Fibroblast of villous mesenchyme (primary cell): ENCODE measurements at regions not wholly inside any gene's neighbourhood (a gene's known extent, or its start where the extent isn't known, plus 50 kb on each side); places are given as distances from the start of the nearest gene placed in this dataset.

Source experiments
- DNase-seq: peaks from one replicate; pipeline ENCODE4 v3.0.0-alpha.2; 2010; ENCODE audit warnings: low read depth
- H3K4me3 ChIP-seq: 2 replicates; pipeline ENCODE4 v1.5.1; 2011; ENCODE audit warnings: low read depth, mild to moderate bottlenecking, low read length
- TF ChIP-seq, protein P1 (sequence below): IDR thresholded peaks from 2 replicates; pipeline ENCODE4 v1.5.1; 2012; ENCODE audit warnings: low read depth, mild to moderate bottlenecking, low read length; ENCODE audit not compliant: insufficient read depth

DNA sequence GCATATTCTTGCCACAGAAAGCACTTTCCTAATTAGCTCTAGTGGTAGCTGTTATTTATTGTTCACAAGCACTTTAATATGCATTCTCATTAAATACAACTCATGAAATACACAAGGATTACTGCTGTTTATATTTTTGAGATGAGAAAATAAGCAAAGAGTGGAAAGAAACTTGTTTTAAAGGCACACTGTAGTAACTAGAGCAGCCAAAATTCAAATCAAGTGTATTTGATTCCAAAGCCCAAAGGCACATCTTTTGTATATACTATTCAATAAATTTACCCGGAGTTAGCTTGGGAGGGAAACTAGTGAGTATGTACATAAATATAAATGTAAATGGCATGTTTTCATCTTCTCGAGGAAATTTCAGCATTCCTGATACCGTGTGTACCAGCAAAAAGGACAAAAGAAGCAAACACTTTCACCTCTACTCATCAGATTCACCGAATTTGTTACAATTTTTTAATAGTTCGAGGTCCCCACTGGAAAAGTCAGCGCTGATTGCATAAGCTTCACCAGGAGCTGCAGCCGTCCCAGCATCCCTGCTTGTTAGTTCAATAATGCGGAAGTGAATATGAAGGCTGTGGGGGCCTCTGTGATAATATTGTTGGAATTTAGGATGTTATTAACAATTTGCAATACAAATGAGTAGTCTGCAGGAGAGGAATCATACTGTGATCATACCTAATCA lies 371.6 kb upstream of the MON1B start:
- H3K4me3 ChIP-seq, result no peak overlapping the region
- DNase-seq, result no peak
- TF ChIP-seq, protein P1, sequence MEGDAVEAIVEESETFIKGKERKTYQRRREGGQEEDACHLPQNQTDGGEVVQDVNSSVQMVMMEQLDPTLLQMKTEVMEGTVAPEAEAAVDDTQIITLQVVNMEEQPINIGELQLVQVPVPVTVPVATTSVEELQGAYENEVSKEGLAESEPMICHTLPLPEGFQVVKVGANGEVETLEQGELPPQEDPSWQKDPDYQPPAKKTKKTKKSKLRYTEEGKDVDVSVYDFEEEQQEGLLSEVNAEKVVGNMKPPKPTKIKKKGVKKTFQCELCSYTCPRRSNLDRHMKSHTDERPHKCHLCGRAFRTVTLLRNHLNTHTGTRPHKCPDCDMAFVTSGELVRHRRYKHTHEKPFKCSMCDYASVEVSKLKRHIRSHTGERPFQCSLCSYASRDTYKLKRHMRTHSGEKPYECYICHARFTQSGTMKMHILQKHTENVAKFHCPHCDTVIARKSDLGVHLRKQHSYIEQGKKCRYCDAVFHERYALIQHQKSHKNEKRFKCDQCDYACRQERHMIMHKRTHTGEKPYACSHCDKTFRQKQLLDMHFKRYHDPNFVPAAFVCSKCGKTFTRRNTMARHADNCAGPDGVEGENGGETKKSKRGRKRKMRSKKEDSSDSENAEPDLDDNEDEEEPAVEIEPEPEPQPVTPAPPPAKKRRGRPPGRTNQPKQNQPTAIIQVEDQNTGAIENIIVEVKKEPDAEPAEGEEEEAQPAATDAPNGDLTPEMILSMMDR, result no peak

DNA sequence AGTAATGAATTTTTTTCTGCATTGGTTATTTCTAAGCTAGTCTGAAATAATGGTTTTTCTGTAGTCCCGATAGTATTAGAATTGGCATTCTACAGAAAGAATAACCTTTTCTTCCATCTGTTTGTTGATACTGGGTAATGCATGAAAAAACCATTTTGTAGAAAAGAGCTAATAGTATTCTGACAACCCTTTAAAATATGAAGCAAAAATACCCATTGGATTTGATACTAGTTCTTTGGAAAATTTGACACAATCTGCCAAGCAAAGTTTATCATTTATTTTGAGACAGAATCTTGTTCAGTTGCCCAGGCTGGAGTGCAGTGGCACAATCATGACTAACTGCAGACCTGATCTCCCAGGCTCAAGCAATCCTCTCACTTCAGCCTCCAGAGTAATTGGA lies 366.8 kb upstream of the MON1B start:
- no peak for DNase-seq
- TF ChIP-seq, protein P1, result no peak
- no peak overlapping the region for H3K4me3 ChIP-seq

DNA sequence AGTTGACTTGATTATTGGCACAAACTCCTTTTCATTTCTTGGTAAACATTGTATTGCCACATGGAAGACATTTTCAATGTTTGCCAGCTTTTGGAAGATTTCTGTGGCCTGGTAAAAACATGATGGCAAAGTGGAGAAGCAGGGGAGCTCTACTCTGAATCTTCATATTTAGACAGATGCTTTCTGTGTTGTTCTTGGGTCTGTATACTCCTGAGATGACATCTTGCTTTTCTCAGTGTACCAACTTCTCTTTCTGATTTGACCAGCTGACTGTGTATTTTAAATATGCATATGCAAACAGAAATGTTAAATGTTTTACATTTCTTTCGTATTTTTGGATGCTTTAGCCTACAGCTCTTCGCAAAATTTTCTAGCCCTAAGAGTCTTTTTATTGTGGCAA lies 366.2 kb upstream of the MON1B start:
- TF ChIP-seq, protein P1, result no peak
- no peak overlapping the region for H3K4me3 ChIP-seq
- no peak for DNase-seq

DNA sequence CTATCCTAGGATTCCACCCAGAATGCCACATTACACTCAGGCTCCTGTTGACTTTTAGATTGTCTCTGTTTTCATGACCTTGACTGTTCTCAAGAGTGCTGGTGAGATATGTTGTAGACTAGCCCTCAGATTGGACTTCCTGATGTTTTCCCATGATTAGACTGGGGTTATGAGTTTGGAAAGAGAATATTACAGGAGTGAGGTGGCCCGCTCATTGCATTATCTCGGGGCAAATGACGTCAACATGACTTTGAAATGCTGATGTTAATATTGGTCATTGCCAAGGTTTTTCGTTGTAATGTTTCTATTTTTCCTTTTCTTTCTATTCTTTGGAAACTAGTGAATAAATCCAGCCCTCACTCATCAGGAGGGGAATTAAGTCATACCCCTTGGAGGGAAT lies 355.7 kb upstream of the MON1B start:
- TF ChIP-seq, protein P1, result no peak
- DNase-seq, result no peak
- no peak overlapping the region for H3K4me3 ChIP-seq

DNA sequence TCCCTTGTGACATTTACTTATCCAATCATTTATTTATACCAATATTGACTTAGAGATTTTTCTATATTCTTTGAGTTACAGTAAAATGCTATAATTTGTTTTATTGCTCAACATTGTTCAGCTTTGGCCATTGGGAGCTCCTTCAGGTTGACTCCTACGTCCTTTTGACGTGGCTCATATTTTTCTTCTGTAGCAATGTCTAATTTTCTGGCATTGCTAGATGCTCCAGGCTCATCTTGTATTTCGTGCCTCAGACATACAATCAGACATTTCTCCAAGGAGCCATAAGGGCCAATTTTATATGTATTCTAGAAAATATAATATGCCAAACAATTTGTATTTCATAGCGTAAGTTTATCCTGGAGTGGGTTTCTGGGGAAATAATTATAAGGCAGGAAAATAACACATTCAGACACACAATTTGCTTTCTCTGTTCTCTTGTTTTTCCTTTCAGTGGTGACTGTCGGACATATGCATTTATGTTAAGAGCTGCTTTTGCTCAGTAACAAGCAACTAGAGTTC lies 355.1 kb upstream of the MON1B start:
- no peak for DNase-seq
- TF ChIP-seq, protein P1, result no peak
- no peak overlapping the region for H3K4me3 ChIP-seq

DNA sequence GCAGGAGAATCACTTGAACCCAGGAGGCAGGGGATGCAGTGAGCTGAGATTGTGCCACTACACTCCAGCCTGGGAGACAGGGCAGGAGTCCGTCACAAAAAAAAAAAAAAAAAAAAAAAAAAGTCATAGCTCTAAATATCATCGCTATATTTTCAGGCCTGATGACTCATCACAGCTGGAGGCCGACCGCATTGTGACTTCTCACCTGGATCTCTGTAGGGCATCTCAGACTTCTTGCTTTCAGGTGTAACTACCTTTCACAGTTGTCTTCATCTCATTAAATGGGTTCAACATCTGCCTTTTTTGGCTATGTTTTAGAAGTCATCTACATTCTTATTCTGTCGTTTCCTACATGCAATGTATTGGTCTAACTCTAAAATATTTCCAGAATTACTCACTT lies 353.1 kb upstream of the MON1B start:
- no peak overlapping the region for H3K4me3 ChIP-seq
- TF ChIP-seq, protein P1, result no peak
- no peak for DNase-seq

DNA sequence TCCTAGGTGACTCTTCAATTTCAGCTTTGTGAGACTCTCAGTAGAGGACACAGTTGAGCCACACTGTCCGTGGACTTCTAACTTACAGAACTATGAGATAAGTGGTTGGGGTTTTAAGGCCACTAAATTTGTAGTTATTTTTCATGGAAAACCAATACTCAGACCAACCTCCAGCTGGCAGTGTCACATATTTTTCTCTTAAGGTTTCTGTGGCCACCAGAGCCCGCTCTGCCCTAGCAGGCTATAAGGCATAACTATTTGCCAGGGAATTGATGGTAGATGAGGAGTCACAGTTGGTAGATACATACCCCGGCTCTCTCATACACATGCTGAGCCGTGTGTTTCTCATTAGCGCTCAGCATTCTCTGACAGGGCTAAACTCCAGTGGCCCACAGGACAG lies 336.8 kb upstream of the MON1B start:
- TF ChIP-seq, protein P1, result peak; percentile 30
- no peak overlapping the region for H3K4me3 ChIP-seq
- peak; percentile 0 for DNase-seq
